Choroid plexus epithelial cell (primary cell): ENCODE measurements at regions not wholly inside any gene's neighbourhood (a gene's known extent, or its start where the extent isn't known, plus 50 kb on each side); places are given as distances from the start of the nearest gene placed in this dataset.
A peak's percentile ranks its signal among the peaks of the same experiment; 100 is the strongest.

Experiments
- DNase-seq: peaks from one replicate; pipeline ENCODE4 v3.0.0-alpha.2; 2010; ENCODE audit warnings: low read depth
- H3K4me3 ChIP-seq: 2 replicates; pipeline ENCODE4 v1.5.1; 2011; ENCODE audit warnings: low read depth, mild to moderate bottlenecking, control low read depth, low read length, moderate library complexity
- TF ChIP-seq, protein P1 (sequence below): conservative IDR thresholded peaks from 2 replicates; pipeline ENCODE4 v1.5.1; 2011; ENCODE audit warnings: low read depth, mild to moderate bottlenecking, control low read depth, inconsistent platforms, low read length, moderate library complexity

DNA sequence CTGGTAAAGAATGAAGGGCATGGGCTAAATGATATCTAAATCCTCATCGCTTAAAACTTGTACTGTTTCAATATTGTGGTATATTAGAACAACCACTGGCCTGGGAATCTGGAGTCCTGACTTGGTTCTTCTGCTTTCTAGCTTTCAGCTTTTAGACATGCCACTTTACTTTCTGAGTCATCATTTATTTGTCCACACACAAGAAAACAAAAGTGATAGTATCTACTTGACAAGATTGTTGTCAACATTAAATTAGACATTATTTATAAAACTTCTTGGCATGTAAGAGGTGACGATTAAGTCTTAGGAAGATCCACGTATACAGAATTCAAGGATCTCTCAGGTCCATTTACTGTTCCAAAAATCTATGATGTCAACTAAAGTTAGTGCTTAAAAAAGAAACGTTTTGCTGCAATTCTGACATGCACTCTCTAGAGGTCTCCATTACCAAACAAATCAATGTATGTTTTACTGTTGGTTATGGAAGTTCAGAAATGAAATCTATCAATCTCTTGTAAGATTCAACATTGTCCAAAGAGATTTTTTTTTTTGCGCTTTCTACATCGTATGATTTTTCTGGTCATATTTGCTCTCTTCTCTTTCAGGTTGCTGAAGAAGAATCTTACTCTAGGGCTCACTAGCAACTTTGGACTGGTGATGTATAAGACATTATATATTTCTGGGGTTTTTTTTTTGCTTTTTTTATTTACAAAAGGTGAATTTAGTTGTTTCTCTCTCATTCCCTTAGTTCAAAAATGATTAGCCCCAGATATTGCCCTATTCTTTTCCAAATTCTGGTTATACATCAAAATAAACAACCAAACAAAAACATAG, 53.6 kb upstream of the DYNC1I1 start:
- DNase-seq = peak; percentile 56
- TF ChIP-seq, protein P1, sequence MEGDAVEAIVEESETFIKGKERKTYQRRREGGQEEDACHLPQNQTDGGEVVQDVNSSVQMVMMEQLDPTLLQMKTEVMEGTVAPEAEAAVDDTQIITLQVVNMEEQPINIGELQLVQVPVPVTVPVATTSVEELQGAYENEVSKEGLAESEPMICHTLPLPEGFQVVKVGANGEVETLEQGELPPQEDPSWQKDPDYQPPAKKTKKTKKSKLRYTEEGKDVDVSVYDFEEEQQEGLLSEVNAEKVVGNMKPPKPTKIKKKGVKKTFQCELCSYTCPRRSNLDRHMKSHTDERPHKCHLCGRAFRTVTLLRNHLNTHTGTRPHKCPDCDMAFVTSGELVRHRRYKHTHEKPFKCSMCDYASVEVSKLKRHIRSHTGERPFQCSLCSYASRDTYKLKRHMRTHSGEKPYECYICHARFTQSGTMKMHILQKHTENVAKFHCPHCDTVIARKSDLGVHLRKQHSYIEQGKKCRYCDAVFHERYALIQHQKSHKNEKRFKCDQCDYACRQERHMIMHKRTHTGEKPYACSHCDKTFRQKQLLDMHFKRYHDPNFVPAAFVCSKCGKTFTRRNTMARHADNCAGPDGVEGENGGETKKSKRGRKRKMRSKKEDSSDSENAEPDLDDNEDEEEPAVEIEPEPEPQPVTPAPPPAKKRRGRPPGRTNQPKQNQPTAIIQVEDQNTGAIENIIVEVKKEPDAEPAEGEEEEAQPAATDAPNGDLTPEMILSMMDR = peak; percentile 55
- H3K4me3 ChIP-seq = no peak overlapping the region

DNA sequence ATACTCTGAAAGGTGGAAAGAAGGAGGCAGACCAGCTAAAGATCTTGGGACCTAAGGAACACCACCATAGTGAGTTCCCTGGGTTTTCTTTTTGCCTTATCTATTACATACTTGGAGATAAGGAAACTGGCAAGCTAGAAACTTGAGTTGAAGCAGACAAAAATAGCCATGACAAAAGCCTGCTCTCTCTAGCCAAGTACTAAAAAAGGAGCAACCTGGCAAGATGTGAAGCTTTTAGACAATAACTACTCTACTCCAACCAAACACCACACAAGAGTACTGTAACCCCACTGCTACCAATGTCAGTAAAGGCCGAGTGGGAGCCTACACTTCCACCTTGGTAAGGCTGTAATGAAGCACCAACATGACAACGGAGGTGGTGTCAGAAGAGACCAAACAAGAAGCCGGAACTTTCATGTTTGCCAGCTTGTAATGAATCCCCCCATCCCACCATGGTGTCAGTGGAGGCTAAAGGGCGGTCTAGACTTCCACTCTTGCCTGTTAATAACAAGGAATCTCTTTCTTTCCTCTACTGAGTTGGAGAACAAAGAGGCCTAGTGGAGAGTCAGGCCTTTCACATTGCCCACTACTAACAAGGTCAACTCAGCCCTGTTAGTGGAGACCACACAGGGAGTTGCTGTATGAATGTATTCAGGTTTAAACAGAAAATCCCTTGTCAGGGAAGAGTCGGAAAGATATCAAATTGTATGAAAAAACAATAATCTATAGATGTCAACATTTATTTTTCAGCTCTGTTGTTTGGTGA, 55.8 kb upstream of the DYNC1I1 start:
- no peak for DNase-seq
- TF ChIP-seq, protein P1 = no peak
- H3K4me3 ChIP-seq = no peak overlapping the region

DNA sequence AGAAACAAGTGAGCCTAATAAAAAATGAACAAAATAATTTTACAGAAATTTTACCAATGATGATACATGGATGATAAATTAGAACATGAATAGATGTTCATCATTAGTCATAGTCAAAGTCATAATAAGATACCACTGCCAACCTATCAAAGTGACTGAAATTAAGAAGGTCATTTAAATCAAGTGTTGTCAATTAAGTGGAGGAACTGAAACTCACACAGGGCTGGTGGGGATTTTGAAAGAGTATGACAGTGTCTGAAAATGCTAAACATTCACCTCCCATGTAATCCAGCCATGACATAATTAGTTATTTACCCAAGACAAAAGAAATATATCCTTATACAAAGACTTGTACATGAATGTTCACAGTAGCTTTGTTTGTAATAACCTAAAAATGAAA, 57.1 kb upstream of the DYNC1I1 start:
- TF ChIP-seq, protein P1 = no peak
- no peak for DNase-seq
- no peak overlapping the region for H3K4me3 ChIP-seq

DNA sequence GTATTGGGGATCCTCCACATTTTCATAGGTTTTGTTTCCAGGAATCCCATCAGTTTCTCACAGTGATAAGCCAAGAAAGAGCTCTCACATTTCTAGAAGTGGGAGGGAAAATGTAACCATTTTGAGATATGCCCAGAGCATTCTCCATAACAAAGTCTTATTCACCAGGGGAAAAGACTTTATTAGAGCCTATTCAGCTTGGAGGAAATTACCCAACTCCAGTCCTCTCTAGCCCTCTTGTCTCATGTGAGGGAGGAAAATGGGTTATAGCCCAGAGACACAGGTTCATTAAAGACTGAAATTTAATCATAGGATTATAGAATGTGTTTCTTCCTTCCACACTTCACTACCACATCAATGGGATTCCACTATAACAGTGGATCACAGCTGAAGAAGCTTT, 61.6 kb upstream of the DYNC1I1 start:
- H3K4me3 ChIP-seq = no peak overlapping the region
- TF ChIP-seq, protein P1 = no peak
- DNase-seq = no peak

DNA sequence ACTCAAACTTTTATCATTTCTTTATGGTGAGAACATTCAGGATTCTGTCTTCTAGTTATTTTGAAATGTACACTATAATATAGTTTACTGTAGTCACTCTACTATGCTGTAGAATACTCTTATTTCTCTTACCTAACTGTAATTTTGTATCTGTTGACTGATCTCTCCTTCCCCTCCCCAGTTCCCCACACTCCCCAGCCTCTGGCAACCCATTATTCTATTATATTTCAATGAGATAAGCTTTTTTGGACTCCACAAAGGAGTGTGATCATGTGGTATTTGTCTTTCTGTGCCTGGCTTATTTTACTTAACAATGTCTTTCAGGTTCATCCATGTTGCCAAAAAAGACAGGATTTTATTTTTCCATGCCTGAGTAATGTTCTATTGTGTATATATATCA, 71.4 kb upstream of the DYNC1I1 start:
- no peak for DNase-seq
- H3K4me3 ChIP-seq = no peak overlapping the region
- TF ChIP-seq, protein P1 = no peak

DNA sequence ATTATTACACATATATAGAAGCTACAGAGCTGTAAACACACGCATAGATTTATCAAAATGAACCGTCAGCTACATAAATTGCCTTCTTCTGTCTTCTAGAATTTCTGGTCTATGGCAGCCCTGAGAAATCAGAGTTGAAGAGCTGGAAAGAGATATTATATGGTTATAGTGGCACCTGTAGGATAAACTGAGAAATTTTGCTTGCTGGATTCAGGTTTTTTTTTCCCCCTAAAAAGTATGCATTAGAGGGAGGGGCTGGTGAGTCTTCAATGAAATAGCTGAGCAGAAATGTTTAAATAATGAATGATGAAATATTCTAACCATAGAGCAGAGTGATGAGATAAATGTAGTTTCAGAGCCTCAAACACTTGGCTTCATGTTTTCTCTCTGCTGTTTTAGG, 78.0 kb upstream of the DYNC1I1 start:
- H3K4me3 ChIP-seq = no peak overlapping the region
- TF ChIP-seq, protein P1 = no peak
- DNase-seq = no peak
